MCF 10A (cell line): ENCODE measurements at regions not wholly inside any gene's neighbourhood (a gene's known extent, or its start where the extent isn't known, plus 50 kb on each side); places are given as distances from the start of the nearest gene placed in this dataset.

Experiments
- BruUV-seq: library from RNA; stranded (reverse); fragments of 400-500 nt; replicated peaks from 2 replicates; lab custom pipeline; 2021; lab: Mats Ljungman, UMichigan
- CTCF ChIA-PET: fragments of 300-600 bp; sonication (Branson Sonifier 250); formaldehyde crosslinking; extraction: SDS; loops from one replicate; lab custom pipeline; 2021; ENCODE audit warnings: antibody characterized with exemption, inconsistent platforms; lab: Yijun Ruan, JAX
- POLR2A ChIA-PET: fragments of 300-600, 350-650 bp; sonication (Branson Sonifier 250); formaldehyde crosslinking; extraction: SDS; loops from one replicate; lab custom pipeline; 2020; ENCODE audit warnings: antibody characterized with exemption, inconsistent platforms; lab: Yijun Ruan, JAX
- DNase-seq: peaks from one replicate; pipeline ENCODE4 v3.0.0-alpha.2; 2018; ENCODE audit not compliant: unreplicated experiment
- H3K27ac Mint-ChIP-seq: one replicate; pipeline ENCODE4 v1.8.0; 2022; ENCODE audit warnings: mild to moderate bottlenecking, low read depth, mixed read lengths; ENCODE audit not compliant: unreplicated experiment
- H3K27me3 Mint-ChIP-seq: one replicate; pipeline ENCODE4 v1.8.0; 2022; ENCODE audit warnings: mixed read lengths; ENCODE audit not compliant: insufficient read depth, unreplicated experiment
- H3K36me3 Mint-ChIP-seq: one replicate; pipeline ENCODE4 v1.8.0; 2022; ENCODE audit warnings: mild to moderate bottlenecking, moderate library complexity, mixed read lengths; ENCODE audit not compliant: insufficient read depth, unreplicated experiment
- H3K4me1 Mint-ChIP-seq: one replicate; pipeline ENCODE4 v1.8.0; 2022; ENCODE audit warnings: mixed read lengths; ENCODE audit not compliant: insufficient read depth, unreplicated experiment
- H3K4me3 Mint-ChIP-seq: one replicate; pipeline ENCODE4 v1.8.0; 2022; ENCODE audit warnings: mild to moderate bottlenecking, moderate library complexity, mixed read lengths; ENCODE audit not compliant: unreplicated experiment
- H3K9me3 Mint-ChIP-seq: one replicate; pipeline ENCODE4 v1.8.0; 2022; ENCODE audit warnings: mixed read lengths; ENCODE audit not compliant: unreplicated experiment
- CTCF ChIP-seq: fragments of 200-600 bp; IDR thresholded peaks from one replicate; pipeline ENCODE4 v1.8.0; 2022; ENCODE audit warnings: antibody characterized with exemption, mild to moderate bottlenecking; ENCODE audit not compliant: unreplicated experiment
- intact Hi-C: fragments of 100-400 bp; cut with micrococcal nuclease; formaldehyde crosslinking; loops from 2 replicates; pipeline ENCODE4 v1.14.1; 2022

- BruUV-seq = no TSS peak
- TF ChIP-seq CTCF = no peak
- Mint-ChIP-seq H3K4me1 (no peaks in the 10 kb centered on the region), H3K27ac (no peak overlapping the region), H3K36me3 (no peaks in the 10 kb centered on the region), H3K4me3 (no peak overlapping the region), H3K9me3 (peaks cover 8% of the 10 kb centered on the region), H3K27me3 (peaks cover 33% of the 10 kb centered on the region)
- no peak for DNase-seq
- intact Hi-C loops = no loop called here
- ChIA-PET POLR2A (no interaction called here), CTCF (no interaction called here)
These were observed 237.5 kb upstream of the KLF3 start for GRCh38 chr4:38426532-38426931.

- BruUV-seq = no TSS peak
- CTCF ChIA-PET = no interaction called here
These were observed 233.2 kb upstream of the KLF3 start for GRCh38 chr4:38430841-38431240.

GRCh38 chr4:38442073-38442788 lies 221.8 kb upstream of the KLF3 start:
- Mint-ChIP-seq H3K4me3 (no peak overlapping the region), H3K4me1 (no peaks in the 10 kb centered on the region), H3K9me3 (peaks cover 7% of the 10 kb centered on the region), H3K27ac (no peak overlapping the region), H3K27me3 (no peaks in the 10 kb centered on the region), H3K36me3 (no peaks in the 10 kb centered on the region)
- no TSS peak for BruUV-seq
- TF ChIP-seq CTCF = no peak
- intact Hi-C loops = no loop called here
- no peak for DNase-seq
- ChIA-PET POLR2A (no interaction called here), CTCF (interaction anchor here (0.6 kb wide), 1 partner anchor 46 kb away, joined by 3 read pairs; no protein-coding TSS in a partner anchor)

More at GRCh38 chr4:38430841-38431240, 233.2 kb upstream of the KLF3 start:
- H3K4me1 Mint-ChIP-seq = no peaks in the 10 kb centered on the region
- H3K27ac Mint-ChIP-seq = no peak overlapping the region
- TF ChIP-seq CTCF = no peak
- DNase-seq = no peak
- H3K9me3 Mint-ChIP-seq = peaks cover 21% of the 10 kb centered on the region
- no peaks in the 10 kb centered on the region for H3K36me3 Mint-ChIP-seq
- H3K4me3 Mint-ChIP-seq = no peak overlapping the region
- intact Hi-C loops = no loop called here
- POLR2A ChIA-PET = no interaction called here
- H3K27me3 Mint-ChIP-seq = peaks cover 29% of the 10 kb centered on the region

- no peak for TF ChIP-seq CTCF
- Mint-ChIP-seq H3K9me3 (no peaks in the 10 kb centered on the region), H3K27me3 (no peaks in the 10 kb centered on the region), H3K36me3 (no peaks in the 10 kb centered on the region), H3K4me3 (no peak overlapping the region), H3K27ac (no peak overlapping the region), H3K4me1 (no peaks in the 10 kb centered on the region)
- POLR2A ChIA-PET = interaction anchor here (0.6 to 0.9 kb wide), 2 partner anchors 20 to 409 kb away, joined by 3 to 4 read pairs; no protein-coding TSS in a partner anchor
- BruUV-seq = no TSS peak
- intact Hi-C loops = no loop called here
- no peak for DNase-seq
- CTCF ChIA-PET = interaction anchor here (0.6 kb wide), 1 partner anchor 170 kb away, joined by 3 read pairs; no protein-coding TSS in a partner anchor
These were observed 214.4 kb upstream of the KLF3 start for GRCh38 chr4:38449506-38450174.
